ENCODE measurements at regions not wholly inside any gene's neighbourhood (a gene's known extent, or its start where the extent isn't known, plus 50 kb on each side); places are given as distances from the start of the nearest gene placed in this dataset.

- DNase-seq = no peak
These were observed 152.4 kb upstream of the PWP1 start for GRCh38 chr12:107533218-107533617.

GRCh38 chr12:107536613-107537012 is 149.0 kb upstream of the PWP1 start:
- no peak for DNase-seq

GRCh38 chr12:107537464-107538119 is 148.0 kb upstream of the PWP1 start:
- no peak for DNase-seq

- DNase-seq = no peak
These were observed 146.2 kb upstream of the PWP1 start for GRCh38 chr12:107539196-107539939.

- DNase-seq = no peak
These were observed 144.4 kb upstream of the PWP1 start for GRCh38 chr12:107541001-107541705.

- DNase-seq = no peak
These were observed 142.2 kb upstream of the PWP1 start for GRCh38 chr12:107543416-107543815.

GRCh38 chr12:107543841-107544240 is 141.8 kb upstream of the PWP1 start:
- no peak for DNase-seq

- no peak for DNase-seq
These were observed 140.7 kb upstream of the PWP1 start for GRCh38 chr12:107544937-107545336.

GRCh38 chr12:107545737-107546353 is 139.8 kb upstream of the PWP1 start:
- DNase-seq = no peak

GRCh38 chr12:107547389-107547788 is 138.2 kb upstream of the PWP1 start:
- DNase-seq = no peak

- DNase-seq = no peak
These were observed 135.7 kb upstream of the PWP1 start for GRCh38 chr12:107549651-107550480.

GRCh38 chr12:107551434-107551833 is 134.2 kb upstream of the PWP1 start:
- no peak for DNase-seq

GRCh38 chr12:107552263-107552662 is 133.3 kb upstream of the PWP1 start:
- no peak for DNase-seq

- no peak for DNase-seq
These were observed 132.3 kb upstream of the PWP1 start for GRCh38 chr12:107553211-107553765.

GRCh38 chr12:107554941-107555340 is 130.7 kb upstream of the PWP1 start:
- DNase-seq = no peak

- no peak for DNase-seq
These were observed 128.6 kb upstream of the PWP1 start for GRCh38 chr12:107557026-107557425.

- no peak for DNase-seq
These were observed 128.0 kb upstream of the PWP1 start for GRCh38 chr12:107557589-107558100.

GRCh38 chr12:107558141-107558815 is 127.3 kb upstream of the PWP1 start:
- DNase-seq = no peak

- DNase-seq = no peak
These were observed 126.7 kb upstream of the PWP1 start for GRCh38 chr12:107558816-107559382.

GRCh38 chr12:107560165-107560898 is 125.3 kb upstream of the PWP1 start:
- DNase-seq = no peak

Measured in hematopoietic multipotent progenitor cell treated with erythropoietin and hydrocortisone succinate and interleukin-3 and kit ligand, for 8 days (in vitro differentiated cells).